ENCODE measurements at regions not wholly inside any gene's neighbourhood (a gene's known extent, or its start where the extent isn't known, plus 50 kb on each side); places are given as distances from the start of the nearest gene placed in this dataset.
A peak's percentile ranks its signal among the peaks of the same experiment; 100 is the strongest.

GRCh38 chr11:109865548-109866186, 227.5 kb upstream of the ZC3H12C start:
- ChIA-PET CTCF (interaction anchor here (0.7 to 4.7 kb wide), 17 partner anchors 8 to 1589 kb away, joined by 3 to 49 read pairs (median 3); no protein-coding TSS in a partner anchor), SMC1A (ENCODE audit: uncharacterized antibody, unreplicated experiment) (interaction anchor here (0.5 to 4.6 kb wide), 11 partner anchors 10 to 493 kb away, joined by 3 to 47 read pairs (median 4); no protein-coding TSS in a partner anchor), RAD21 (ENCODE audit: unreplicated experiment) (interaction anchor here (0.6 to 4.7 kb wide), 4 partner anchors 10 to 569 kb away, joined by 3 to 40 read pairs (median 24); no protein-coding TSS in a partner anchor), POLR2A (no interaction called here)
- H3K4me3 ChIP-seq = no peak overlapping the region
- H4K20me1 ChIP-seq (ENCODE audit: control insufficient read depth, insufficient read depth) = no peaks in the 10 kb centered on the region
- no peak for DNase-seq (ENCODE audit: low read depth, low spot score)
- H3K9me3 ChIP-seq (replicated peaks; ENCODE audit: control insufficient read depth, insufficient read depth, low read length) = no peaks in the 10 kb centered on the region
- H3K9ac ChIP-seq (ENCODE audit: control insufficient read depth, insufficient read depth, low read length) = no peak overlapping the region
- H3K27ac ChIP-seq (ENCODE audit: control insufficient read depth, insufficient read depth) = no peak overlapping the region
- H2AFZ ChIP-seq (ENCODE audit: control insufficient read depth, low read depth, low read length) = no peak overlapping the region
- H3K4me2 ChIP-seq (ENCODE audit: control insufficient read depth, insufficient read depth) = no peak overlapping the region
- no peak for FAIRE-seq
- no peaks in the 10 kb centered on the region for H3K36me3 ChIP-seq (ENCODE audit: control insufficient read depth in 2 of 2, insufficient read depth in 2 of 2, low read length in 1 of 2)
- no peaks in the 10 kb centered on the region for H3K27me3 ChIP-seq (replicated peaks in 1 of 2; ENCODE audit: control insufficient read depth in 2 of 2, insufficient read depth in 2 of 2, low read length in 1 of 2)
- 0 out of 3 replicates have a peak, but pooled peaks have one; percentile 17 for ATAC-seq
- no TSS peak for BruUV-seq (replicated peaks)
- WGBS (ENCODE audit: insufficient coverage, insufficient replicate concordance, low lambda C conversion rate, missing lambda C conversion rate) = 78% methylated on average over 5 of the region's 5 CpGs
- intact Hi-C loops (cut with micrococcal nuclease; ENCODE audit: unreplicated experiment) (no loop called here), in situ Hi-C loops (cut with MboI) (no loop called here)
- H3K4me1 ChIP-seq (ENCODE audit: control insufficient read depth, insufficient read depth, low read length) = peaks cover 19% of the 10 kb centered on the region
- H3K79me2 ChIP-seq (ENCODE audit: control insufficient read depth, insufficient read depth, low read length) = no peaks in the 10 kb centered on the region
- TF ChIP-seq SMAD5 (IDR thresholded peaks at IDR 0.05; ENCODE audit: low read depth) (no peak), SMAD1 (IDR thresholded peaks at IDR 0.05; ENCODE audit: low read depth, partially characterized antibody) (no peak), GATAD2B (conservative IDR thresholded peaks at IDR 0.05; ENCODE audit: low read depth) (no peak), SMC3 (IDR thresholded peaks at IDR 0.05; ENCODE audit: borderline replicate concordance, low read length) (0 out of 2 replicates have a peak, but pooled peaks have one; percentile 4), CEBPZ (IDR thresholded peaks at IDR 0.05; ENCODE audit: low read depth, low read length) (no peak), ZNF274 (IDR thresholded peaks at IDR 0.05; ENCODE audit: insufficient read depth, insufficient read length) (no peak), SREBF1 (IDR thresholded peaks at IDR 0.05; ENCODE audit: low read length) (no peak), RAD21 (IDR thresholded peaks at IDR 0.05; ENCODE audit: insufficient read depth, low read depth, low read length) (peak; percentile 28; the same call in 1 of the 2 replicates), E2F4 (IDR thresholded peaks at IDR 0.05; ENCODE audit: low read depth, low read length) (no peak), CTCF (IDR thresholded peaks at IDR 0.05 in 2 of 3, conservative IDR thresholded peaks at IDR 0.05 in 1 of 3; ENCODE audit: control insufficient read depth in 2 of 3, extremely low read depth in 1 of 3, insufficient read depth in 1 of 3, low read depth in 3 of 3, low read length in 3 of 3) (peak in 1 of 3 experiments; percentile 27; a peak in 2 of 6 replicates), LARP7 (IDR thresholded peaks at IDR 0.05) (no peak), E4F1 (IDR thresholded peaks at IDR 0.05; ENCODE audit: borderline replicate concordance, partially characterized antibody) (no peak)
